Mesothelial cell of epicardium (in vitro differentiated cells): ENCODE measurements at regions not wholly inside any gene's neighbourhood (a gene's known extent, or its start where the extent isn't known, plus 50 kb on each side); places are given as distances from the start of the nearest gene placed in this dataset.
"Not testable (repeated sequence)": the region's sequence is repeated elsewhere in the genome, so short reads cannot be mapped to it uniquely, and the experiment has no call there.

Experiments
- DNase-seq, 2 experiments: peaks; one replicate each; pipeline ENCODE4 v3.0.0; 2021; ENCODE audit warnings: low spot score in 2 of 2; ENCODE audit not compliant: unreplicated experiment in 2 of 2
- H3K27ac Mint-ChIP-seq: 2 replicates; pipeline ENCODE4 v1.8.0; 2021; ENCODE audit warnings: mixed read lengths
- H3K27me3 Mint-ChIP-seq: 2 replicates; pipeline ENCODE4 v1.8.0; 2021; ENCODE audit warnings: low read depth, mixed read lengths
- H3K36me3 Mint-ChIP-seq: 2 replicates; pipeline ENCODE4 v1.8.0; 2021; ENCODE audit warnings: mixed read lengths
- H3K4me1 Mint-ChIP-seq: 2 replicates; pipeline ENCODE4 v1.8.0; 2021; ENCODE audit warnings: mixed read lengths
- H3K4me3 Mint-ChIP-seq: 2 replicates; pipeline ENCODE4 v1.8.0; 2021; ENCODE audit warnings: mild to moderate bottlenecking, moderate library complexity, mixed read lengths
- H3K9me3 Mint-ChIP-seq: 2 replicates; pipeline ENCODE4 v1.8.0; 2021; ENCODE audit warnings: mixed read lengths
- TF ChIP-seq, protein P1 (sequence below): fragments of 200-600 bp; sonication (generic); IDR thresholded peaks from one replicate; pipeline ENCODE4 v1.5.0; 2021; ENCODE audit warnings: antibody characterized with exemption; ENCODE audit not compliant: unreplicated experiment

DNA sequence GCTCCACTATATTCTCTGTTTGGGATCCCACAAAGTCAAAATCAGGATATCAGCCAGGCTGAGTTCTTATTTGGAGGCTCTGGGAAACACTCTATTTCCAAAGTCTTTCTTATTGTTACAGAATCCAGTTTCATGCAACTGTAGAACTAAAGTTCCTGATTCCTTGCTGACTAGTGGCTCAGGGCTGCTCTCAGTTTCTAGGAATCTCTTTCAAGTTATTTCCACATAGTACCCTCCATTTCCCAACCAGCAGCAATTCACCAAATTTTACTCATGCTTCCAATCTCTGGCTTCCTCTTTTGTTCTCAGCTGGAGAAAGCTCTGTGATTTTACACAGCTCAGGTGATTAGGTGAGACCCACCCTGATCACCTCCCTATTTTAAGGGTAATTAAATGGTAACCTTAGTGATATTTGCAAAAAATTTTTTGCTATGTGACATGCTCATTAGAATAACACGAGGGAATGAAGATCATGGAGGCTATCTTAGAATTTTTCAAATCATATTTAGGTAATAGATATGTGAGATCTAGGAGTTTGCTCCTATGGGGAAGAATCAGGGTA is 794.9 kb upstream of the ARRDC3 start:
- TF ChIP-seq, protein P1, sequence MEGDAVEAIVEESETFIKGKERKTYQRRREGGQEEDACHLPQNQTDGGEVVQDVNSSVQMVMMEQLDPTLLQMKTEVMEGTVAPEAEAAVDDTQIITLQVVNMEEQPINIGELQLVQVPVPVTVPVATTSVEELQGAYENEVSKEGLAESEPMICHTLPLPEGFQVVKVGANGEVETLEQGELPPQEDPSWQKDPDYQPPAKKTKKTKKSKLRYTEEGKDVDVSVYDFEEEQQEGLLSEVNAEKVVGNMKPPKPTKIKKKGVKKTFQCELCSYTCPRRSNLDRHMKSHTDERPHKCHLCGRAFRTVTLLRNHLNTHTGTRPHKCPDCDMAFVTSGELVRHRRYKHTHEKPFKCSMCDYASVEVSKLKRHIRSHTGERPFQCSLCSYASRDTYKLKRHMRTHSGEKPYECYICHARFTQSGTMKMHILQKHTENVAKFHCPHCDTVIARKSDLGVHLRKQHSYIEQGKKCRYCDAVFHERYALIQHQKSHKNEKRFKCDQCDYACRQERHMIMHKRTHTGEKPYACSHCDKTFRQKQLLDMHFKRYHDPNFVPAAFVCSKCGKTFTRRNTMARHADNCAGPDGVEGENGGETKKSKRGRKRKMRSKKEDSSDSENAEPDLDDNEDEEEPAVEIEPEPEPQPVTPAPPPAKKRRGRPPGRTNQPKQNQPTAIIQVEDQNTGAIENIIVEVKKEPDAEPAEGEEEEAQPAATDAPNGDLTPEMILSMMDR = no peak
- Mint-ChIP-seq H3K4me3 (no peak overlapping the region), H3K27me3 (no peaks in the 10 kb centered on the region), H3K27ac (no peak overlapping the region), H3K4me1 (peaks cover 13% of the 10 kb centered on the region), H3K9me3 (no peaks in the 10 kb centered on the region), H3K36me3 (no peaks in the 10 kb centered on the region)
- DNase-seq = no peak

DNA sequence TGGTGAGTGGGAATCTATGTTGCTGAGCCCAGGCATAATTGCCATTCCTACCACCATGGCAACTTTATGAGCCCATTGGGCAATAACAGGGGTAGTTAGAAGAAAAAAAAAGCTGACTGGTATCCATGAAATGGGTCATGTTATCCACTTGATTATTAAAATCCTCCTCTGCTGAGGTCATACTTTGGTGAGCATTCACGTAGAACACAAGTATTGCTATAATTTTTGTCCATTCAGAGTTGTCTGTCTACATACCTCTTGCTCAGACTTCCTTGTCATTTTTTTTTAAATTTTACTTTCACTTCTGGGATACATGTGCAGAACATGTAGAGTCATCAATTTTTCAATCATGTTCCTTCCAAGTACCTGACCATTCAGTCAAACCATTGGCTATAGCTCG is 780.8 kb upstream of the ARRDC3 start:
- Mint-ChIP-seq H3K9me3 (peaks cover 5% of the 10 kb centered on the region), H3K27me3 (no peaks in the 10 kb centered on the region), H3K4me1 (no peaks in the 10 kb centered on the region), H3K36me3 (no peaks in the 10 kb centered on the region), H3K4me3 (no peak overlapping the region), H3K27ac (no peak overlapping the region)
- no peak for DNase-seq
- TF ChIP-seq, protein P1 = no peak

DNA sequence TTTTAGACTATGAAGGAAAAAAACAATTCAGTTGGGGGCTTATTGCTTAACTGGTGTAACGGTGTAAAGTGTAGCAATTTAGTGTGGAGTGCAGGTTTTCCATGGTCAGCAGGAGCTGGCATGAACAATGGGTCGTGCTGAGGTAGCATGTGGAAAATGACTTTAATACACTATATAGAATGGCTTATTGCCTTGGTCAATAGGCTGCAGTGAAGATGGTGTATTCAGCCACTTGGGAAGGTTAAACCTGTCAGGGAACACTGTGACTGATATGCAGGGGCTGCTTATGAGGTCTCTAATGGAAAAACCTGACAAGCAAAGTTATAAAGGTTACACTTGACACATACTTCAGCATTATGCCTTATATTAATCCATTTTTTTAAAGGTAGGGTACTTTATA is 764.7 kb upstream of the ARRDC3 start:
- H3K27ac Mint-ChIP-seq = no peak overlapping the region

DNA sequence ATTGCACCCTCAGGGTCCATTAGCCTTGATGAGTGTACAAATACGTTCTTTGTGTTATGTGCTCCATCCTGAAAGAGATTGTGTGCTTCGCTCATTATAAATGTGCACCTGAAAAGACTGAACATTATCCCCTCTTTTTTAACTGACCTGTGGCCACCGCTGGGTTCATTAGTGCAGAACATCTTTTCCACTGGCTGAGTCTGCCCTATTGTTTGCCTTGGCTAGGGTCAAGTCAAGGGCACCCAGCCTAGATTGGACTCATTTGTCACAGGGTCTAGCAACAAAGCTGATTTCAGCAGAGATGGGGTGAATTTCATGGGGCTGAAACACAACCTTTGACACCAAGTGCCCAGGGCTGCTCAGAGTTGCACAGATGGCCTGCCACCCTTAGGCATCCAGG is 764.1 kb upstream of the ARRDC3 start:
- H3K36me3 Mint-ChIP-seq = no peaks in the 10 kb centered on the region
- peaks cover 6% of the 10 kb centered on the region for H3K4me1 Mint-ChIP-seq
- TF ChIP-seq, protein P1 = no peak
- DNase-seq = no peak
- no peaks in the 10 kb centered on the region for H3K9me3 Mint-ChIP-seq
- no peak overlapping the region for H3K27ac Mint-ChIP-seq
- no peaks in the 10 kb centered on the region for H3K27me3 Mint-ChIP-seq
- no peak overlapping the region for H3K4me3 Mint-ChIP-seq

More for the DNA sequence above, 764.7 kb upstream of the ARRDC3 start:
- Mint-ChIP-seq H3K4me3 (no peak overlapping the region), H3K27me3 (no peaks in the 10 kb centered on the region), H3K36me3 (no peaks in the 10 kb centered on the region), H3K4me1 (peaks cover 6% of the 10 kb centered on the region), H3K9me3 (no peaks in the 10 kb centered on the region)
- TF ChIP-seq, protein P1 = no peak
- no peak for DNase-seq

DNA sequence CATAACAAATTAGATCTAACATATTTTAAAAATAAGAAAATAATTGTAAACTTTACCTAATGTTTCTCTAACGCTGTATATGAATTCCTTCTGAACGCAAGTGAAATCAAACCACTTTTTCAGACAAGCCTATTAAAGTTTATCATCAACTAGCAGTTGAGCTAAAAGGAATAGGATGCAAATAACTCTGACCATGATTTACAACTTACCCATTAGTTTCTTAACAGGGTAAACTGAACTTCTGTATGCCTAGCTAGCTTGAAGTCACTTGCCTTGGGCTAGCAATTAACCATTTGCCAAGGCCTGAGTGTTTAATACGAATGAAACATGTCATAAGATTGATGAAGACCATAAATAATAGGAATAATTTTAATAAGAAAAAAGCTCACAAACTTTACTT is 762.7 kb upstream of the ARRDC3 start:
- DNase-seq = no peak
- no peak overlapping the region for H3K27ac Mint-ChIP-seq
- no peaks in the 10 kb centered on the region for H3K36me3 Mint-ChIP-seq
- TF ChIP-seq, protein P1 = no peak
- no peak overlapping the region for H3K4me3 Mint-ChIP-seq
- peaks cover 6% of the 10 kb centered on the region for H3K4me1 Mint-ChIP-seq
- peaks cover 4% of the 10 kb centered on the region for H3K9me3 Mint-ChIP-seq
- H3K27me3 Mint-ChIP-seq = no peaks in the 10 kb centered on the region

DNA sequence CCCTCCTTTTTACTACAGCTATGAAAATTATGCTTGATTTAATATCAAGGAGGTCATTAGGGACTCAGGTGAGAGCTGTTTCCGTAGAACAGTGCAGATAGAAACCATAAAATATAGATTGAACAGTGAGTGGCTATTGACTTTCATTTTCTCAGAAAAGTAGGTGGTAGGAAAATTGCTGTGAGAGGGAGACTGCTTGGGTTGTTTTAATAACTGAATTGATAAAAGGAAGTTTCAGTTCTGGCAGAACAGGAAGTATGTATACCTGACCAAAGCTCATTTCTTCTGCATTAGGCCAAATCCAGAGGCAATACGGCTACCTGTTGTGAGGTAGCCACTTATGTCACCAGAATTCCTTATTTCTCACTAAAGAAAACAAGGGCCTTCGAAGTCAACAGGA is 761.7 kb upstream of the ARRDC3 start:
- no peaks in the 10 kb centered on the region for H3K27me3 Mint-ChIP-seq

DNA sequence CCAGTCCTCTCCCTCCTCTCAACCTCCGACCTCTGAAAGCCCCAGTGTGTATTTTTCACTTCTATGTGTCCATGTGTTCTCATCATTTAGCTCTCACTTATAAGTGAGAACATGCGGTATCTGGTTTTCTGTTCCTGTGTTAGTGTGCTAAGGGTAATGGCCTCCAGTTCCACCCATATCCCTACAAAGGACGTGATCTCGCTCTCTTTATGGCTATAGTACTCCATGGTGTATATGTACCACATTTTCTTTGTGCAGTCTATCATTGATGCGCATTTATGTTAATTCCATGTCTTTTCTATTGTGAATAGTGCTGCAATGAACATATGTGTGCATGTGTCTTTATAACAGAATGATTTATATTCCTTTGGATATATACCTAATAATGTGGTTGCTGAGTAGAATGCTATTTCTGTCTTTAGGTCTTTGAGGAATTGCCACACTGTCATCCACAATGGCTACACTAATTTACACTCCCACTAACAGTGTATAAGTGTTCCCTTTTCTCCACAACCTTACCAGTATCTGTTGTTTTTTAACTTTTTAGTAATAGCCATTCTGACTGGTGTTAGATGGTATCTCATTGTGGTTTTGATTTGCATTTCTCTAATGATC is 749.3 kb upstream of the ARRDC3 start:
- H3K4me1 Mint-ChIP-seq, H3K36me3 Mint-ChIP-seq, H3K27me3 Mint-ChIP-seq, DNase-seq, H3K4me3 Mint-ChIP-seq, H3K27ac Mint-ChIP-seq: not testable (repeated sequence)
- peaks cover 11% of the 10 kb centered on the region for H3K9me3 Mint-ChIP-seq

More for the DNA sequence above, 761.7 kb upstream of the ARRDC3 start:
- H3K27ac Mint-ChIP-seq = no peak overlapping the region
- TF ChIP-seq, protein P1 = no peak
- peaks cover 4% of the 10 kb centered on the region for H3K9me3 Mint-ChIP-seq
- H3K4me3 Mint-ChIP-seq = no peak overlapping the region
- DNase-seq = no peak
- peaks cover 6% of the 10 kb centered on the region for H3K4me1 Mint-ChIP-seq
- no peaks in the 10 kb centered on the region for H3K36me3 Mint-ChIP-seq
